Sigmoid colon (tissue), 6 donors: ENCODE measurements at regions not wholly inside any gene's neighbourhood (a gene's known extent, or its start where the extent isn't known, plus 50 kb on each side); places are given as distances from the start of the nearest gene placed in this dataset.

Experiments used
- DNase-seq: peaks from one replicate; pipeline ENCODE4 v3.0.0-alpha.2; 2019
- H3K27ac ChIP-seq, 4 donors: fragments of 200-600 bp; sonication (generic); one replicate each; pipeline ENCODE4 v1.5.1; 2016 to 2019; ENCODE audit warnings: mild to moderate bottlenecking in 1 of 4
- H3K27me3 ChIP-seq, 3 donors: fragments of 200-600 bp; sonication (generic); one replicate each; pipeline ENCODE4 v1.5.1; 2019; ENCODE audit warnings: mild to moderate bottlenecking in 1 of 3
- H3K36me3 ChIP-seq, 4 donors: fragments of 200-600 bp; sonication (generic); one replicate each; pipeline ENCODE4 v1.5.1; 2016 to 2019
- H3K4me1 ChIP-seq, 4 donors: fragments of 200-600 bp; sonication (generic); one replicate each; pipeline ENCODE4 v1.5.1; 2017 to 2019
- H3K4me3 ChIP-seq, 4 donors: fragments of 200-600 bp; sonication (generic); one replicate each; pipeline ENCODE4 v1.5.1; 2017 to 2019; ENCODE audit warnings: mild to moderate bottlenecking in 2 of 4, moderate library complexity in 1 of 4
- H3K9me3 ChIP-seq, 4 donors: fragments of 200-600 bp in 3 of 4; sonication (generic) in 3 of 4; one replicate each; pipeline versions ENCODE4 v1.5.1 to v1.6.1; 2013 to 2019
- CTCF ChIP-seq, 4 experiments: fragments of 450-650 bp in 3 of 4; fragments of 200-600 bp in 1 of 4; IDR thresholded peaks; one replicate each; pipeline ENCODE4 v1.5.1; 2016 to 2019; ENCODE audit warnings: antibody characterized with exemption in 4 of 4, mild to moderate bottlenecking in 3 of 4, moderate library complexity in 2 of 4
- EP300 ChIP-seq, 4 donors: sonication (generic); formaldehyde crosslinking; IDR thresholded peaks; one replicate each; pipeline ENCODE4 v1.6.1; 2017; ENCODE audit warnings: antibody characterized with exemption in 4 of 4
- POLR2A ChIP-seq, 2 donors: fragments of 450-650 bp; IDR thresholded peaks; one replicate each; pipeline ENCODE4 v1.6.1; 2016; ENCODE audit warnings: antibody characterized with exemption in 2 of 2, mild to moderate bottlenecking in 2 of 2, moderate library complexity in 2 of 2
- POLR2AphosphoS5 ChIP-seq, 4 donors: sonication (generic); formaldehyde crosslinking; IDR thresholded peaks; one replicate each; pipeline ENCODE4 v1.6.1; 2017; ENCODE audit warnings: antibody characterized with exemption in 4 of 4
- WGBS, 2 donors: extraction: QIAGEN DNeasy Blood & Tissue Kit; methylation state at CpG; one replicate each; pipeline ENCODE4 v1.1.7; 2013; 5-methylcytosine and 5-hydroxymethylcytosine counted together
- intact Hi-C: fragments of 100-400 bp; cut with DNase I; formaldehyde crosslinking; loops from one replicate; pipeline ENCODE4 v1.15.1; 2023
- donor health status: healthy with polysubstance abuse.
- donor health status: healthy.

DNA sequence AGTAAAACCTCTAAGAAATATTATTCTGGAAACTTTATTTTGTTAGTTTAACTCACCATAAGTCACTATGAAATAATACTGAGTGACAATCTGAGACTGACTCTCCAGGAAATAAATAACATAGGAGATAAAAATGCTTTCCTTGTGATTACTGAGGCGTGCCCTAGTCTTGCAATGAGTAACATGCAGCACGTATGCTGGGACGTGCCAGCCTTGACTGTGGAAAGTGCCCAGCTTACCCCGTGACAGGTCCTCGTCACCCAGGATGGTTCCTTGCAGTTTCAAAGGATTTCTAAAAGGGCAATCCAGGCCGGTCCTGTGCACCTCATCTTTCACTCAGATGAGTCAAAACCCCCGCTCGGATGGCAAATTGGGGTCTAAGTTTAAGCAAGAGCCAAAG, 720.8 kb upstream of the ADAMTS16 start:
- H3K27me3 ChIP-seq, result no peaks in the 10 kb centered on the region
- H3K9me3 ChIP-seq, result no peaks in the 10 kb centered on the region
- TF ChIP-seq POLR2AphosphoS5 (IDR thresholded peaks at IDR 0.05) (no peak), EP300 (IDR thresholded peaks at IDR 0.05) (no peak), CTCF (IDR thresholded peaks at IDR 0.05) (no peak), POLR2A (IDR thresholded peaks at IDR 0.05) (no peak)
- H3K4me3 ChIP-seq, result no peak overlapping the region
- no peak overlapping the region for H3K27ac ChIP-seq
- no peaks in the 10 kb centered on the region for H3K36me3 ChIP-seq
- intact Hi-C loops, result no loop called here
- H3K4me1 ChIP-seq, result no peaks in the 10 kb centered on the region
- DNase-seq, result no peak
- WGBS, 2 donors, result 76 to 82% methylated on average over 8 of the region's 8 CpGs

DNA sequence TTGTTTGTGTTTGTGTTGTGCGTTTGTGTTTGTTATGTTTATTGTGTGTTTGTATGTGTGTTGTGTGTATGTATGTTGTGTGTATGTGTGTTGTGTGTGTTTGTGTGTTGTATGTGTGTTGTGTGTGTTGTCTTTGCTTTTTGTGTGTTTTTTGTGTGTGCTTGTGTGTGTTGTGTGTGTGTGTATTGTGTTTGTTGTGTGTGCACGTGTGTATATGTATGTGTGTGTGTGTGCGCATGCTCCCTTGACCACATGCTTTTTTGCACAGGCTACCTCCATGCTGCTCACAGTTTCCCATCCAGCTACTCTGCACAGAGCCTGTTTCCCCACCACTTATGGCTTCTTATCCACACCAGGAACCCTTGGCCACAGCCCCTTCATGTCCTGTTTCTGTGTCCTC, 720.0 kb upstream of the ADAMTS16 start:
- H3K27ac ChIP-seq, result no peak overlapping the region
- TF ChIP-seq POLR2A (IDR thresholded peaks at IDR 0.05) (no peak), EP300 (IDR thresholded peaks at IDR 0.05) (no peak), CTCF (IDR thresholded peaks at IDR 0.05) (no peak), POLR2AphosphoS5 (IDR thresholded peaks at IDR 0.05) (no peak)
- intact Hi-C loops, result no loop called here
- H3K4me3 ChIP-seq, result no peak overlapping the region
- H3K27me3 ChIP-seq, result no peaks in the 10 kb centered on the region
- 91% methylated on average over 3 of the region's 3 CpGs for WGBS, 2 donors
- H3K9me3 ChIP-seq, result no peaks in the 10 kb centered on the region
- H3K4me1 ChIP-seq, result no peaks in the 10 kb centered on the region
- no peak for DNase-seq
- no peaks in the 10 kb centered on the region for H3K36me3 ChIP-seq

DNA sequence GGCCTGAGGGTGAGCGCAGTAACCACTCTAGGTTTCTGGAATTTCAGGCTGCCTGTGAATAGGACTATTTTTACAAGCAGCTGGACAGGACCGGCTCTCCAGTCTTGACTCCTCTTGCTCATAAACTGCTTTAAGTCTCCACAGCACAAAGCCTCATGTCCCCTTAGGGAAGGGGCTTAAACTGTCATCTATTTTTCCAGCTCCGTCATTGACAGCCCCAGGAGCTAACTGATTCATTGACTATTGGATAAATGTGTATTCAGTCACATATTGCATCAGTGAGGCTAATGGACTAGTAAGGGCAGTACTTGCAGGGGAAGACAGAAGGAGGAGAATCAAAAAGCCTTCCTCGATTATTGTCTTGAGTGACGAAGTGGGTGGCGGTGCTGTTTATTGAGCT, 719.4 kb upstream of the ADAMTS16 start:
- DNase-seq, result no peak
- TF ChIP-seq POLR2A (IDR thresholded peaks at IDR 0.05) (no peak), CTCF (IDR thresholded peaks at IDR 0.05) (no peak), EP300 (IDR thresholded peaks at IDR 0.05) (no peak)
- H3K27ac ChIP-seq, result no peak overlapping the region

GRCh38 chr5:4422247-4422646, 717.9 kb upstream of the ADAMTS16 start:
- Histone ChIP-seq H3K9me3 (no peaks in the 10 kb centered on the region), H3K4me3 (no peak overlapping the region), H3K4me1 (no peaks in the 10 kb centered on the region), H3K27me3 (no peaks in the 10 kb centered on the region), H3K27ac (no peak overlapping the region), H3K36me3 (no peaks in the 10 kb centered on the region)
- no peak for DNase-seq
- 46 to 60% methylated on average over 3 of the region's 3 CpGs for WGBS, 2 donors
- TF ChIP-seq POLR2A (IDR thresholded peaks at IDR 0.05), result no peak
- TF ChIP-seq CTCF (IDR thresholded peaks at IDR 0.05), result no peak
- TF ChIP-seq EP300 (IDR thresholded peaks at IDR 0.05), result no peak
- no peak for TF ChIP-seq POLR2AphosphoS5 (IDR thresholded peaks at IDR 0.05)
- intact Hi-C loops, result no loop called here

More for the DNA sequence above, 719.4 kb upstream of the ADAMTS16 start:
- Histone ChIP-seq H3K36me3 (no peaks in the 10 kb centered on the region), H3K9me3 (no peaks in the 10 kb centered on the region), H3K27me3 (no peaks in the 10 kb centered on the region), H3K4me1 (no peaks in the 10 kb centered on the region), H3K4me3 (no peak overlapping the region)
- intact Hi-C loops, result no loop called here
- WGBS, 2 donors, result 74 to 77% methylated on average over 6 of the region's 6 CpGs

- no peaks in the 10 kb centered on the region for H3K9me3 ChIP-seq
- intact Hi-C loops, result no loop called here
- no peak overlapping the region for H3K27ac ChIP-seq
- WGBS, 2 donors, result 78 to 89% methylated on average over 4 of the region's 4 CpGs
- H3K27me3 ChIP-seq, result no peaks in the 10 kb centered on the region
- no peak for TF ChIP-seq EP300 (IDR thresholded peaks at IDR 0.05)
- no peak for TF ChIP-seq POLR2AphosphoS5 (IDR thresholded peaks at IDR 0.05)
- no peak for TF ChIP-seq POLR2A (IDR thresholded peaks at IDR 0.05)
- no peak for TF ChIP-seq CTCF (IDR thresholded peaks at IDR 0.05)
- DNase-seq, result no peak
- H3K4me1 ChIP-seq, result no peaks in the 10 kb centered on the region
- H3K4me3 ChIP-seq, result no peak overlapping the region
- H3K36me3 ChIP-seq, result no peaks in the 10 kb centered on the region
Measured at GRCh38 chr5:4424895-4425294, 715.2 kb upstream of the ADAMTS16 start.
